ENCODE measurements at regions not wholly inside any gene's neighbourhood (a gene's known extent, or its start where the extent isn't known, plus 50 kb on each side); places are given as distances from the start of the nearest gene placed in this dataset.

GRCh38 chr16:79868841-79869240, 268.3 kb upstream of the MAF start:
- TF ChIP-seq CTCF (IDR thresholded peaks at IDR 0.05) = no peak
- no peak for TF ChIP-seq SIN3A (IDR thresholded peaks at IDR 0.05; ENCODE audit: borderline replicate concordance, insufficient read depth, low read depth, low read length)
- no peak for TF ChIP-seq POLR2AphosphoS5 (IDR thresholded peaks at IDR 0.05; ENCODE audit: low read depth, low read length)
- TF ChIP-seq REST (IDR thresholded peaks at IDR 0.05; ENCODE audit: insufficient read depth in 1 of 2, low read depth in 2 of 2, low read length in 1 of 2) = no peak
- no peak for TF ChIP-seq TCF7L2 (IDR thresholded peaks at IDR 0.05; ENCODE audit: low read depth, low read length)
